GM21515 (cell line): ENCODE measurements at regions not wholly inside any gene's neighbourhood (a gene's known extent, or its start where the extent isn't known, plus 50 kb on each side); places are given as distances from the start of the nearest gene placed in this dataset.
A peak's percentile ranks its signal among the peaks of the same experiment; 100 is the strongest.

Source experiments
- ATAC-seq: cut with Tn5 transposase; IDR thresholded peaks from one replicate; pipeline ENCODE4 v1.9.1; 2021; ENCODE audit not compliant: unreplicated experiment

DNA sequence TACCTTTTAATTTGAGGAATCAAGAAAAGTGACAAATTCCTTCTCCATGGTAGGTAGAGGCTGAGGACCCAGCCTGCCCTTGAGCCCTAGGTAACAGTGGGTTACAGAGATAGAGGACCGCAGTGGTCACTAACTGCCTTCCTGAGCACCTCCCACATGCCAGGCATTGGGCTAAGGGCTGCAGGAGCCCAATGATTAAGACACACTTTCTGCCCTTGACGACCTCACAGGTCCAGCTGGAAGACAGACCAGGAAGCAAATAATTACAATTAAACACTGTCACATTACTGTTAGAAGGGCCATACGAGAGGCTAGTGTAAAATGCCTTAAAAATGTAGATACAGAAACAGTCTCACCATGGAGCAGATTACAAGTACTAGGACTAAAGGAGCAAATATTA lies 156.8 kb upstream of the NFE2L3 start:
- no peak for ATAC-seq

DNA sequence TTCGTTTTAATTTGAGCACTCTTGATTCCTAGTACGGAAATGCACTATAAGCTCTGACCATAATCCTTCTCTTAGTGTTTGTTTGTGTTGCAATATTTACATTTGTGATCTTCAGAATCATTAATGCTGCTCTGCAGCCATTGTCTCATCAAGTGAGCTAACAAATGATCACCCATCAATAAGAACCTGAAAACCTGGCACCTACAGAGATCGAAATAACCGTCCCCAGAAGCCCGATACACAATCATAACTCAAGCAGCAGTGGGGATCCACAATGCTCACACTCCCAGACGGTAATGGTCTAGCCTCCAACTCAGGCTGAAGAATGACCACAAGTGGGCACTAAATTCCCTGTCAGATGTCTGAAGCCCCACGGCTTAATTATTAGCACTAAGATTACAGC lies 156.0 kb upstream of the NFE2L3 start:
- ATAC-seq: no peak

DNA sequence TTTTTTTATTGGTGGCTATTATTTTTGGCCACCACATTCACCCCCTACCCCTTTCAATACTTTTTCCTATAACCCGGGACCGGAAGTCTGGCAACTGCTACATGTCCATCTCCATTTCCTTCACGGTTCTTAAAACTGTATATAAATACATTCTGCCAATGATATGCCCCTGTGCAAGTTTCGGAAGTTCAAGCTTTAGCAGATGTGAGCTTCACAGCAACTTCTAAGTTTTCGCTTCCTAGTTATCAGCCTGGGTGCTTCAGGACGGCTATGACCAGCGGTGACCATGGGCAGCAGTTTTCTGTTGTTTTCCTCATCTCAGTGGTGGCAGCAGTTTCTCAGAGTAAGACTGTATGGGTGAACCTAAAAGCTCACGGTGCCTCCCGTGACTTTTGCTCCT lies 153.5 kb upstream of the NFE2L3 start:
- ATAC-seq: no peak

DNA sequence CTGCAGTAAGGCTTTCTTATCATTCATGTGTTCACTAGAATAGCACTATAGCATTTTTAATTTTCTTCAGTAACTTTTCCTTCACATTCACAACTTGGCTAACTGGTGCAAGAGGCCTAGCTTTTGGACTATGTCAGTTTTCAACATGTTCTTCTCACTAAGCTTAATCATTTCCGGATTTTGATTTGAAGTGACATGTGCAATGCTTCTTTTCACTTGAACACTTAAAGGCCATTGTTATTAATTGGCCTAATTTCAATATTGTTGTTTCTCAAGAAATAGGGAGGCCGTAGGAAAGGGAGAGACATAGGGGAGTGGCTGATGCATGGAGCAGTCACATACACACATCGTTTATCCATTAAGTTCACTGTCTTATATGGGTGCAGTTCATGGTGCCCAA lies 151.2 kb upstream of the NFE2L3 start:
- ATAC-seq: no peak

- ATAC-seq: no peak
Observed at GRCh38 chr7:26001662-26002244, 150.2 kb upstream of the NFE2L3 start.

DNA sequence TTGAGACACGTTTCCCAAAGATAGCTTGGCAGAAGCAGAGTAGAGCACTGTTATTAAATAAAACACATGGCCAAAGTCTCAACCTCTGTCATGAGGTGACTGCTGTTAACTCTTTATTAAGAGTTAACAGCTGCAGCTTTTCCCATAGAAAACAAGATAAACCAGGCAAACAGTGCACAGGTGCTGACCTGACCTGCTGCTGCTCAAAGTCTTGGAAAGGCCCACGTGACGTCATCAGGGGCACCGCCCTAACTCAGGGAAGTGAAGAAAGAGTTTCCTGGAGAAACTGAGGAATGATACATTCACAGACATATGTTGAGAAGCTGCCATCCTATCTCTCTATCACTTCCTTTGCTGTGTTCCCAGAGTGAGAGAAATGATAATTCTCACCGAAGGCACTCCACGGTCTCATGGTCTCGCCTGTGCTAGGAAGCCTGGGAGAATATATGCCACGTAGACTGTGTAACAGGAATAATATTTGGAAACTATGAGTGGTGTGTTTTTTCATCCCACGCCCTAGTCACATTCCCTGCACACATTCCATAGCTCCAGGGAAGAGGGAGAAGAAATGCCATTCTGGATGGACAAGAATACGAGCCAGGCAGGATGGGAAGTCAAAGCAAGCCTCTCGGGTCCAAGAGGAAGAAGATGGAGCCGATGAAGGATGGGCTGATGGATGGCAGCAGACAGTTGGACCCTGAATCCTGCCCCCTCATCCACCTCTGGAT lies 146.2 kb upstream of the NFE2L3 start:
- ATAC-seq: no peak

GRCh38 chr7:26006426-26006825 lies 145.6 kb upstream of the NFE2L3 start:
- no peak for ATAC-seq

GRCh38 chr7:26007510-26007909 lies 144.5 kb upstream of the NFE2L3 start:
- ATAC-seq: no peak

GRCh38 chr7:26008428-26008827 lies 143.6 kb upstream of the NFE2L3 start:
- no peak for ATAC-seq

DNA sequence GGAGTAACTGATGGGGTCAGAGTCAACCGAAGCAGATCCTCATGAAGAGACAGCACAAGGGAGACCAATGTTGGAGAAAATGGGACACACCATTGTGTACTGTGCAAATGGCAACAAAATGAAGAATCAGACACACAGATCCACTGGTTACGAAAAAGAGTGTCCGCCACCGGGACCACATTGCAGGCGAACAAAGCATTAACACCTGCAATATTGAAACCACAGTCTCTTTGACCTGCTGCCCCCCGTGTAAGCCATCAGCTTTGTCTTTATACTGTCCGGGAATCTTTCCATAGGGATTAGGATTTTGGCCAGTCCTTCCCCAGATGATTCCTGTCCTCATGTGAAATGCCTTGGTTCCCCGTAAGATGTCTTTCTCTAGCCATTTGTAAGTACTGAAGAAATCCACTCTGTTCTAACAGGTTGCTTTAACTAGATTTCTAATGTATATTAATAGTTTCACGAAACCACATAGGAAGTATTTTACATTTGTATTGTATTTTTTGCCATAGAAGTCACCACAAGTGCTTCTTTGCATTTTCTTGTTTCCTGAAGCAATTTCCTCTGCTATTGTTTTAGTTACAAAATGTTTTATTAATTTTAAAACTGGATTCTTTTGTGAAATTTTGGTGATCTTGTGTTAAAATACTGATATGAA lies 140.8 kb upstream of the NFE2L3 start:
- ATAC-seq: peak; percentile 72

DNA sequence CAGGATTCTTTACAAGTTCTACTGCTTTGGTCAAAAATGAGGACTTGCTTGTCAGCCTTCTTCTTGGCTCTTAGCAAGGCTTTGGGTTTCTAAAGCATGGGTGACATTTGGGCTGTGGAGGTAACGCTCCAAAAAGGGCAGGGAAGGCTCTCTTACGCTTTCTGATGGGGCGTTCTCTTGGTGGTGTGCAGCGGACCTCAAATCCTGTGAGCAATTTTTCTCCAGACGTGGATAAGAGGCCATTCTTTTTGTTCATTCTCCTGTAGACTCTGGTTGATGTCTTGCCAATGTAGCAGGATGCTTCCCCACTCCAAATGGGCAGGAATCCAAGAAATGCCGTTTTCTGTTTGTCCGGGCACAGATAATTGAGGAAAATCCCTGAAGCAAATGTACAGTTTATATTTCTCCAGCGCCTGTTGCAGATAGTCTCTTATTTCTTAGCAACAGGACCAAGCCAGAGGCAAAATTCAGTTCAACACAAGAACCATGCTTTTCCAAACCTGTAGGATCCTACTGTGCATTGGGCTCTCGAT lies 138.4 kb upstream of the NFE2L3 start:
- ATAC-seq: no peak

DNA sequence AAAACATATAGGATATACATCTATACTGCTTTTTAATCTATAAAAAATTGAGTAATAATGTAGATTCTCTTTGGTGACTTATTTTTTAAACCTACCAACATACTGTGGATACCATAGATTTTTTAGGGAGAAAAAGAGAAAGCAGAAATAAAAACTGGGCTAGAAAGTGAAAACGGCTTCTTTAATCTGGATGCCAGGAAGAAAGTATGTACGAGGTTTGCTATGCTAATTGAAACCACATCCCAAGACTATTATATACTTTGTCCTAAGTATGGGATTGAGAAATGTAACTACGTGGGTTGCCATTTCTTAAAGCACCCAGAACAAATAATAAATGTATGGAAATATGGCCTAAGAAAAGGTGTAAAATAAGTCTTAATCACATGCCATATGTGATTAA lies 129.0 kb upstream of the NFE2L3 start:
- ATAC-seq: no peak

DNA sequence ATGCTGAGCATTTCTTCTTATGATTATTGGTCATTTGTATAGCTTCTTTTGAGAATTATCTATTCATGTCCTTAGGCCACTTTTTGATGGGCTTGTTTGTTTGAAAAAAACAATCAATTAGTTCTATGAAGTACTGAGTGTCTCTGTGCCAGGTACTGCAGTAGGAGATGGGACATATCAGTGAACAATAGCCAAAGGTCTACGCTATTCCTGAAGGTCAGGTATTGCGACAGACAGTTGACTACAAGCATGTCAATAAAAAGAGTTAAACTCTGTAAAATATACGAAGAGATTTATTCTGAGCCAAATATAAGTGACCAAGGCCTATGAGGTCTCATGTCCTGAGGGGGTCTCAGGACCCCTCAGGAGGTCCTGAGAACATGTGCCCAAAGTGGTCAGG lies 122.1 kb upstream of the NFE2L3 start:
- no peak for ATAC-seq

GRCh38 chr7:26034391-26034790 lies 117.6 kb upstream of the NFE2L3 start:
- no peak for ATAC-seq

DNA sequence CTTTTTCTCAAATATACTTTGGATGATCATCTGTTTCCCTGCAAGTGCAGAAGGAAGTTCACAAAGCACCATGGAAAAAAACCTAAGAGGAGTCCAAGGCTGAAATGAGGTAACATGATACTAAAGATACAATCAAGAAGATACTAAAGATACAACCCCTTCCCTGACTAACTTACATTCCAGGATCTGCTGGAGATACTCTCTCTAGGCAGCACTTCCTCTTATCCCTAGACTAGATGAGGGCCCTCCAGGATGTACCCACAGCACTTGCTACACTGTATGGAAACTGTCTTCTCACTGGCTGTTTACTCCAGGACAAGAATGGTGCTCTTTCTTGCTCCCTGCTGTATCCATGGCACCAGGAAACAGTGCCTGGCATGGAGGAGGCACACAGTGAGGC lies 116.4 kb upstream of the NFE2L3 start:
- ATAC-seq: no peak

DNA sequence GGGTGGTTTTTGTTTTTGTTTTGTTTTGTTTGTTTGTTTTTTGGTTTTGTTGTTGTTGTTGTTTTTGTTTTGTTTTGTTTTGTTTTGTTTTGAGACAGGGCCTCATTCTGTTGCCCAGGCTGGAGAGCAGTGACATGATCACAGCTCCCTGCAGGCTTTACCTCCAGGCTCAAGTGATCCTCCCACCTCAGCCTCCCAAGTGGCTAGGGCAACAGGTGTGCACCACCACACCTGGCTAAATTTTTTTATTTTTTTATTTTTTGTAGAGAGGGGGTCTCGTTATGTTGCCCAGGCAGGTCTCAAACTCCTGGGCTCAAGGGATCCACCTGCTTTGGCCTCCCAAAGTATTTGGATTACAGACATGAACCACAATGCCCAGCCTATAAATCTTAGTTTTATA lies 115.9 kb upstream of the NFE2L3 start:
- ATAC-seq: no peak

DNA sequence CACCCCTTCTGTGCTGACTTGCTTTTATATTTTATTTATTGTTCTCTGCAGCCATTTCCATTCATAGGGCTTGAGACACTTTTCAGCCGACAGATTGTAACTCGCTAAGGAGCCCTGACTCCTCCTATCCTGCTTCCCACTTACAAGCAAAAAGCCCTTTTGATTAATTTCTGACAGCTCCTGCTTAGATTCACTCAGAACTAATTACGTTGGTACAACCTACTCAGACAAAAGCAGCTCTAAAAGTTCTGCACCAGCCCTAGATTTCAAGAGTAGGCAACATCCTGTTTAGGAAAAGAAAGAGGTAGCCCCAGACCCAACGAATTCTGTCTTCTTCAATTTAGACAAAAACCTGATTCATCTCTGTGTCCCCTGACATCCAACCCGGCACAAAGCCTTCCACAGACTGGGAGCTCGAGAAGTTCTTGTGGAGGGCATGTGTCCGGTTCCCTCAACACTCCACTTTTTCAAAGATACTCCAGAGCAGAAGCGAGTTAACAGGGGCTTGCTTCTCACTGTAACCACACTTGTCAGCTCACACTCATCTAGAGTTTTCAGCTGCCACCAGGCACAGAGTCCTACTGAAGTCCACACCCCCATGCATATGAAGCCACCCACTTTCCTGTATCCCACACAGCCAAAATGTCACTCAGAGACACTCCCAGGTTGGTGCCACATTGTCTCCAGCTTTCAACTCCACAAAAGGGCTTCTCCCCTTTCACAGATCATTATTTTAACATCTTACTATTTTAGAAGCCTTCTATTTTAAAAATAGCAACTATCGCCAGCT lies 113.6 kb upstream of the NFE2L3 start:
- ATAC-seq: no peak

DNA sequence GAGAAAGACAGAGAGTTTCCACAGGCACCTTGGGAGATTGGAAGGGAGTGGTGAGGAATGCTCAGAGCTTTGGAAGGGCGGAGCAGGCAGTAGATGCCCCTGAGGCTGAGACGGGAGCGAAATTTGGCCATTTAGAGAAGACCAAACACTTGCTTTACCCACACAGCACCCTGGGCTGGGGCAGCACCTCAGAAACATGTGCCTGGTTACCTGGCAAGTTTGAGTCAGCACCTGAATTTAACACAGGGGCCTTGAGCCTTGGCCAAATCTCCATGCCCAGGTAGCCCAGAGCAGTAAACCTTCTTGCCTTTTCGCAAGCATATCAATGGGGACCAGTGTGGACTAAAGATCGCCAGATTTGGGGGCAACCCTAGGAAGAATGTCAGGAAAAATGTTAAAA lies 111.9 kb upstream of the NFE2L3 start:
- ATAC-seq: no peak

GRCh38 chr7:26042237-26042636 lies 109.8 kb upstream of the NFE2L3 start:
- no peak for ATAC-seq

- ATAC-seq: no peak
Observed at GRCh38 chr7:26043801-26044200, 108.2 kb upstream of the NFE2L3 start.

GRCh38 chr7:26044320-26044719 lies 107.7 kb upstream of the NFE2L3 start:
- ATAC-seq: no peak
